ENCODE measurements at regions not wholly inside any gene's neighbourhood (a gene's known extent, or its start where the extent isn't known, plus 50 kb on each side); places are given as distances from the start of the nearest gene placed in this dataset.
A peak's percentile ranks its signal among the peaks of the same experiment; 100 is the strongest.

DNA sequence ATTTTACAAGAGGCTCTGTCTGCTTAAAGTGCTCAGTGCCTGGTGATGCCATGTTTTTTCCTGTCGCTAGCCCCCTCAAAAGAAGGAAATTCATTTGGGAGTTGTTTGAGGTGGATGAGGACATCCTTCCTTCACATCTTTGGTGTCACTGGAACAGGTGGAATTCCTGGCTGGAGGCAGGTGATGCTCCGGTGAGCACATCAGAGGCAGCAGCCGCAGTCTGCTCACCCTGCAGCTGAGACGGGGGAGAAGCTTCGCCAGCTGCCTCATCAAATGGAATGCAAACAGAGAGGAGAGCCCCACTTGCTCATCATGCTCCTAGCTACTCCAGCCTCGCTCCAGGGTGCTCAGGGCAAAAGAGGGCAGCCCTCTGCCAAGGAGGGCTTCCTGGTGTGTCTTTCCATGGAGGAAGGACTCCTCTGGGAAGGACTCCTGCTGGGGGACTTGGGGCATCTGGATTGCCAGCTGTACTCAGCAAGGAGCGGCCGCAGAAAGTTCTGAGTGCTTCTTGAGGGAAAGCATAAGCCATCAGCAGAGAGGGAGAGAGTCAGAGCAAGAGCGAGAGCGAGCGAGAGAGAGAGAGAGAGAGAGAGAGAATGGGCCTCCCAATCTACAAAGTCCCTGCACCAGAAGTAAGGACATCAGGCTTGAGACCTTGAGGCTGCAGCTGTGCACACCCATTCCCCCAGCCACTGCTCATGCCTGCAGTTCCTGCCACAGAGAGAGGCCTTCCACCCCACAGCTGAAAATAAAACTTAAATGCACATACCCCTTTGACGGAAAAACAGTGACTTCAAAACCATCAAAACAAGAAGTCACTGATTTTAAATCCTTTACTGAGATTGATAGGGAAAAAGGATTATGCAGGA, 74.3 kb upstream of the UBL3 start:
- H3K4me1 Mint-ChIP-seq (ENCODE audit: low read depth), result peaks cover 27% of the 10 kb centered on the region
- peaks cover 8% of the 10 kb centered on the region for H3K27me3 Mint-ChIP-seq (ENCODE audit: insufficient read depth)
- intact Hi-C loops (cut with micrococcal nuclease), result loop anchor here (1.0 to 5.0 kb wide), 2 partner anchors 153 to 188 kb away; no protein-coding TSS in a partner anchor
- H3K9me3 Mint-ChIP-seq, result no peaks in the 10 kb centered on the region
- peaks cover 3% of the 10 kb centered on the region for H3K36me3 Mint-ChIP-seq (ENCODE audit: low read depth)
- no peak for DNase-seq (ENCODE audit: low spot score)
- no peak overlapping the region for H3K27ac Mint-ChIP-seq
- no peak overlapping the region for H3K4me3 Mint-ChIP-seq

DNA sequence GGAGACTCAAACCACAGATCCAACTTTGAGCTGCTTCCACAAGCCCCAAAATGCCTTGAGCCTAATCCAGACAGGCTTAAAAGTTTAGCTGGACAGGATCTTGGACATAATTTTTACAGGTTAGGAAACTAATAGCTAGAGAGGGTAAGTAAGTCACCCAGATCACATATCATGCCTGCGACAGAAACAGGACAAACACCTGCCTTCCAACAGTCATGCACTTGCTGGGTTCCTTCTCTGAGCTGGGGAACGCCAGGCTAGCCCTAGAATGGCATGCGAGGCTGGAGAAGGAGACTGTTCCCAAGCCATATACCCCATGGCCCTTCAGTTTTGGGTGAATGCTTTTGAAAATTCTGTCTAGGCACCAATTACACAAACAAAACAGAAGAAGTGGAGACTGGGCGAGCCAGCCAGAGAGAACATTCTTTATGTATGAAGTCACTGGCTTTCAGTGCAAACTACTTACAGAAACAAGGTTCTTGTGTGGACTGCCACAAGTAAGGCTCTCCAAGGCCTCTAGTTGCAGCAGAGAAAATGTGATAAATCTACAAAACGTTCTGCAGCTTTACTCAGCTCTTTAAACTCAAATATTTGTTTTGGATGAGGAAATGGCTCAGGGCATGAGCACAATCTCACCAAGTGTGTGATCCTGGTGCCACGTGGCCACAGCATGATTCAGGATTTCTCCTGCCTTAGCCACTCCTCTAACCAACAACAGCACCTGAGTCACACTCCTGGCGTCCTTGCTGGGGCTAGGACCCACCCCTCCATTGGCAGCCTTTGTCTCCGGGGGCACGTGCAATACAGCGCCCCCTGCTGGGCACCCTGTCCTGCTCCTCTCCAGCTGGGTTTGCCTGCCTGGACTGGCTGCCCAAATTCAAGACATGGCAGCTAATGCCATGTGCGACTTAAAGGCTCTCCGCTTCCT, 73.4 kb upstream of the UBL3 start:
- Mint-ChIP-seq H3K27ac (no peak overlapping the region), H3K4me3 (no peak overlapping the region), H3K36me3 (ENCODE audit: low read depth) (peaks cover 3% of the 10 kb centered on the region), H3K9me3 (no peaks in the 10 kb centered on the region), H3K27me3 (ENCODE audit: insufficient read depth) (peaks cover 10% of the 10 kb centered on the region), H3K4me1 (ENCODE audit: low read depth) (peaks cover 31% of the 10 kb centered on the region)
- peak; percentile 14 for DNase-seq (ENCODE audit: low spot score)
- intact Hi-C loops (cut with micrococcal nuclease), result loop anchor here (1.0 to 5.0 kb wide), 3 partner anchors 11 to 188 kb away; no protein-coding TSS in a partner anchor

GRCh38 chr13:29922896-29923295, 72.5 kb upstream of the UBL3 start:
- H3K27me3 Mint-ChIP-seq (ENCODE audit: insufficient read depth), result peaks cover 6% of the 10 kb centered on the region
- H3K27ac Mint-ChIP-seq, result no peak overlapping the region
- DNase-seq (ENCODE audit: low spot score), result no peak
- peaks cover 37% of the 10 kb centered on the region for H3K4me1 Mint-ChIP-seq (ENCODE audit: low read depth)
- H3K4me3 Mint-ChIP-seq, result no peak overlapping the region
- intact Hi-C loops (cut with micrococcal nuclease), result loop anchor here (1.0 to 5.0 kb wide), 2 partner anchors 12 to 189 kb away; no protein-coding TSS in a partner anchor
- H3K9me3 Mint-ChIP-seq, result no peaks in the 10 kb centered on the region
- no peaks in the 10 kb centered on the region for H3K36me3 Mint-ChIP-seq (ENCODE audit: low read depth)

DNA sequence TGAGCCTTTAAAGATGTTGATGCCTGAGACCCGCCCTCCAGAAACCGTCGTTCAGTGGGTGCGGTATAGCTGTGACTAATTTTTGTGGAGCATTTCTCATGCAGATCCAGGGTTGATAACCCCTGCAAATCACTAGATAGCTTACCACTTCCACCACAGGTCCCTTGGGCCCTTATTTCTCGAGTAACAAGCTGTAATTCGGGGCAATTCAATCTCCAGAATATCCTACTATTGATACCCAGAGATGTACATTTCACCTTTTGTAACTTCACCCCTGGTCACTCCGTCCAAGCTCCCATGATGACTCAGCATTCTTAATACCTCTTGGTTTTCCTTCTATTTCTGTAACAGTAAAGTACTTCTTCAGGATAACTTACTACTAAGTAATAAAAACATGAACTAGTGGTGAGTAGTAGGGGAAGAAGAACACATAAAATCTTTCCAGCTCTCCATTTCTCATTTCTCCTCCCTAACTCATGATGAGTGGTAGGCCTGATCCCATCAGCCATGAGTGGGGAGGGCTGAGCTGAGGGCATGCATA, 71.9 kb upstream of the UBL3 start:
- no peaks in the 10 kb centered on the region for H3K9me3 Mint-ChIP-seq
- DNase-seq (ENCODE audit: low spot score), result no peak
- intact Hi-C loops (cut with micrococcal nuclease), result loop anchor here (5.0 kb wide), 1 partner anchor 190 kb away; no protein-coding TSS in a partner anchor
- peaks cover 37% of the 10 kb centered on the region for H3K4me1 Mint-ChIP-seq (ENCODE audit: low read depth)
- H3K36me3 Mint-ChIP-seq (ENCODE audit: low read depth), result no peaks in the 10 kb centered on the region
- H3K27me3 Mint-ChIP-seq (ENCODE audit: insufficient read depth), result peaks cover 6% of the 10 kb centered on the region
- no peak overlapping the region for H3K4me3 Mint-ChIP-seq
- H3K27ac Mint-ChIP-seq, result no peak overlapping the region

GRCh38 chr13:29921542-29921941, 71.1 kb upstream of the UBL3 start:
- no peak overlapping the region for H3K27ac Mint-ChIP-seq
- DNase-seq (ENCODE audit: low spot score), result no peak
- intact Hi-C loops (cut with micrococcal nuclease), result loop anchor here (5.0 kb wide), 1 partner anchor 191 kb away; no protein-coding TSS in a partner anchor
- peaks cover 6% of the 10 kb centered on the region for H3K27me3 Mint-ChIP-seq (ENCODE audit: insufficient read depth)
- peaks cover 37% of the 10 kb centered on the region for H3K4me1 Mint-ChIP-seq (ENCODE audit: low read depth)
- no peaks in the 10 kb centered on the region for H3K9me3 Mint-ChIP-seq
- H3K4me3 Mint-ChIP-seq, result no peak overlapping the region
- H3K36me3 Mint-ChIP-seq (ENCODE audit: low read depth), result no peaks in the 10 kb centered on the region

- no peak overlapping the region for H3K27ac Mint-ChIP-seq
- peaks cover 6% of the 10 kb centered on the region for H3K27me3 Mint-ChIP-seq (ENCODE audit: insufficient read depth)
- H3K36me3 Mint-ChIP-seq (ENCODE audit: low read depth), result no peaks in the 10 kb centered on the region
- intact Hi-C loops (cut with micrococcal nuclease), result loop anchor here (5.0 kb wide), 1 partner anchor 192 kb away; no protein-coding TSS in a partner anchor
- H3K9me3 Mint-ChIP-seq, result no peaks in the 10 kb centered on the region
- no peak overlapping the region for H3K4me3 Mint-ChIP-seq
- peaks cover 23% of the 10 kb centered on the region for H3K4me1 Mint-ChIP-seq (ENCODE audit: low read depth)
- no peak for DNase-seq (ENCODE audit: low spot score)
Observed at GRCh38 chr13:29920025-29920643, 69.7 kb upstream of the UBL3 start.

- Mint-ChIP-seq H3K4me3 (no peak overlapping the region), H3K27ac (peak overlapping the region; percentile 10), H3K4me1 (ENCODE audit: low read depth) (peaks cover 10% of the 10 kb centered on the region), H3K36me3 (ENCODE audit: low read depth) (no peaks in the 10 kb centered on the region), H3K27me3 (ENCODE audit: insufficient read depth) (peaks cover 6% of the 10 kb centered on the region), H3K9me3 (no peaks in the 10 kb centered on the region)
- intact Hi-C loops (cut with micrococcal nuclease), result no loop called here
- DNase-seq (ENCODE audit: low spot score), result no peak
Observed at GRCh38 chr13:29918845-29919244, 68.4 kb upstream of the UBL3 start.

- Mint-ChIP-seq H3K36me3 (ENCODE audit: low read depth) (no peaks in the 10 kb centered on the region), H3K27ac (no peak overlapping the region), H3K9me3 (no peaks in the 10 kb centered on the region), H3K4me3 (no peak overlapping the region), H3K4me1 (ENCODE audit: low read depth) (peaks cover 9% of the 10 kb centered on the region), H3K27me3 (ENCODE audit: insufficient read depth) (peaks cover 8% of the 10 kb centered on the region)
- no peak for DNase-seq (ENCODE audit: low spot score)
- intact Hi-C loops (cut with micrococcal nuclease), result no loop called here
Observed at GRCh38 chr13:29917650-29918049, 67.2 kb upstream of the UBL3 start.

- Mint-ChIP-seq H3K36me3 (ENCODE audit: low read depth) (no peaks in the 10 kb centered on the region), H3K27ac (no peak overlapping the region), H3K27me3 (ENCODE audit: insufficient read depth) (peaks cover 5% of the 10 kb centered on the region), H3K4me1 (ENCODE audit: low read depth) (peaks cover 9% of the 10 kb centered on the region), H3K4me3 (no peak overlapping the region), H3K9me3 (no peaks in the 10 kb centered on the region)
- intact Hi-C loops (cut with micrococcal nuclease), result no loop called here
- DNase-seq (ENCODE audit: low spot score), result no peak
Observed at GRCh38 chr13:29914581-29914980, 64.2 kb upstream of the UBL3 start.

GRCh38 chr13:29911781-29912418, 61.5 kb upstream of the UBL3 start:
- intact Hi-C loops (cut with micrococcal nuclease), result no loop called here
- H3K27ac Mint-ChIP-seq, result no peak overlapping the region
- no peaks in the 10 kb centered on the region for H3K36me3 Mint-ChIP-seq (ENCODE audit: low read depth)
- peaks cover 24% of the 10 kb centered on the region for H3K4me1 Mint-ChIP-seq (ENCODE audit: low read depth)
- H3K9me3 Mint-ChIP-seq, result no peaks in the 10 kb centered on the region
- H3K4me3 Mint-ChIP-seq, result no peak overlapping the region
- H3K27me3 Mint-ChIP-seq (ENCODE audit: insufficient read depth), result peaks cover 3% of the 10 kb centered on the region
- DNase-seq (ENCODE audit: low spot score), result no peak

DNA sequence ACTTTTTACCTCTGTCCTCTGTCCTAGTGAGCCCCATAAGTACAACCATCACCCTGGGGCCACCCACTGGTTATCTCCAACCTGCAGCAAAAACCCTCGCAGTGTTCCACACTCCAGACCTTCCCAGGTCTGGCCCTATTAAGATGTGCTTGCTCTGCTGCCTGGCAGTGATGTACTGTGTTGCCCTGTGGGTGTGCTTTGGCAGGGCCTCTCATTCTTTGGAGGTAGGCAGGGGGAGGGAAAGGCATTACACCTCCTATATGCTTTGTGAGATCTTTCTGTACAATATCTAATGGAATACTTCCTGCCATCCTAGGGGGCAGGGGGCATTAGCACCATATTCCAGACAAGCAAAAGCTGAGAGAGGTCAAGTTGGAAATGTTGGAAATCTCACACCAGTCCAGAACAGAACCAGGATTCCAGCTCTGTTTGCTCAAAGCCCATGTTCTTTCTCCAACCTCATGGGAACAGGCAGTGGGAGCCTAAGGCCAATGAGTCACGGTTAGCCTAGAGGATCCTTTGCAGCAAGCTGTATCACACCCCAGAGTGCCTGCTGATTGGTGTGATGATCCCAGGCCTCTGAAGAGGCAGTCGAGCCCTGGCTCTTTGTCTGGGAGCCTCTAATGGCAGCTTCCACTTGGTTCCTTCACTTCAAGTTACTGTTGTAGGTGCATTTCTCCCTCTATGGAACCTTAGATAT, 59.7 kb upstream of the UBL3 start:
- intact Hi-C loops (cut with micrococcal nuclease), result no loop called here
- no peaks in the 10 kb centered on the region for H3K9me3 Mint-ChIP-seq
- H3K27ac Mint-ChIP-seq, result no peak overlapping the region
- H3K4me3 Mint-ChIP-seq, result no peak overlapping the region
- DNase-seq (ENCODE audit: low spot score), result no peak
- peaks cover 25% of the 10 kb centered on the region for H3K4me1 Mint-ChIP-seq (ENCODE audit: low read depth)
- no peaks in the 10 kb centered on the region for H3K36me3 Mint-ChIP-seq (ENCODE audit: low read depth)
- peaks cover 3% of the 10 kb centered on the region for H3K27me3 Mint-ChIP-seq (ENCODE audit: insufficient read depth)
